IgD-negative memory B cell (primary cell): ENCODE measurements at regions not wholly inside any gene's neighbourhood (a gene's known extent, or its start where the extent isn't known, plus 50 kb on each side); places are given as distances from the start of the nearest gene placed in this dataset.

ENCODE experiments used
- H3K27ac Mint-ChIP-seq, 3 donors: one replicate each; pipeline ENCODE4 v1.8.0; 2020 to 2022; ENCODE audit warnings: mild to moderate bottlenecking in 3 of 3, mixed read lengths in 3 of 3, moderate library complexity in 1 of 3
- H3K27me3 Mint-ChIP-seq: one replicate; pipeline ENCODE4 v1.8.0; 2021; ENCODE audit warnings: mixed read lengths
- H3K36me3 Mint-ChIP-seq: one replicate; pipeline ENCODE4 v1.8.0; 2020; ENCODE audit warnings: mild to moderate bottlenecking, mixed read lengths
- H3K4me1 Mint-ChIP-seq, 3 donors: one replicate each; pipeline ENCODE4 v1.8.0; 2020 to 2022; ENCODE audit warnings: mixed read lengths in 3 of 3, mild to moderate bottlenecking in 1 of 3
- H3K4me3 Mint-ChIP-seq, 4 donors: one replicate each; pipeline ENCODE4 v1.8.0; 2020 to 2022; ENCODE audit warnings: mild to moderate bottlenecking in 4 of 4, mixed read lengths in 4 of 4, moderate library complexity in 3 of 4
- H3K9me3 Mint-ChIP-seq, 3 donors: one replicate each; pipeline ENCODE4 v1.8.0; 2020 to 2021; ENCODE audit warnings: mixed read lengths in 3 of 3, mild to moderate bottlenecking in 1 of 3

GRCh38 chr3:124172283-124172682, 180.4 kb upstream of the ROPN1 start:
- peaks cover 3% of the 10 kb centered on the region for H3K27me3 Mint-ChIP-seq
- H3K27ac Mint-ChIP-seq = no peak overlapping the region
- H3K36me3 Mint-ChIP-seq = no peaks in the 10 kb centered on the region
- no peak overlapping the region for H3K4me3 Mint-ChIP-seq
- no peaks in the 10 kb centered on the region for H3K9me3 Mint-ChIP-seq
- H3K4me1 Mint-ChIP-seq = no peaks in the 10 kb centered on the region

DNA sequence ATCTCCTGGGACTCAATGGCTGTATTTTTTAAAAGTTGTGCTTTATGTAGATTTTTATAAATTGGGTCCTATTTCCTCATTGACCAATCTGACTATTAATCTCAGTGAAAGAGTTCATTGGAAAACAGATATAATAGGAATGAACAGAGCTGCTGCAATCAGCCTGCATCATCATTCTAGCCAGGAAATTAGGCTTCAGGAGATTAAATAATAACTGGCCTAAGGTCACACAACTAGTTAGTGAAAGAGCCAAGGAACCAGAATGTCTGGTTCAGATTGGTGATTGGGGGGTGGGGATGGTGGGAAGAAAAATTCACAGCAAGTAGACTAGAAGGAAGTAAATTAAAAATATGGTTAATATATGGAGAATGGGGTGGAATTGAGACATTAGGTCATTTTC, 180.9 kb upstream of the ROPN1 start:
- Mint-ChIP-seq H3K27me3 (peaks cover 3% of the 10 kb centered on the region), H3K4me3 (no peak overlapping the region), H3K4me1 (no peaks in the 10 kb centered on the region), H3K27ac (peak overlapping the region in 1 of 3 donors; percentile 2), H3K9me3 (no peaks in the 10 kb centered on the region), H3K36me3 (no peaks in the 10 kb centered on the region)

- no peak overlapping the region for H3K27ac Mint-ChIP-seq
- H3K4me3 Mint-ChIP-seq = no peak overlapping the region
- H3K27me3 Mint-ChIP-seq = peaks cover 3% of the 10 kb centered on the region
- H3K9me3 Mint-ChIP-seq = no peaks in the 10 kb centered on the region
- H3K4me1 Mint-ChIP-seq = no peaks in the 10 kb centered on the region
- no peaks in the 10 kb centered on the region for H3K36me3 Mint-ChIP-seq
Observed at GRCh38 chr3:124174476-124174875, 182.6 kb upstream of the ROPN1 start.

- Mint-ChIP-seq H3K27ac (no peak overlapping the region), H3K9me3 (no peaks in the 10 kb centered on the region), H3K36me3 (no peaks in the 10 kb centered on the region), H3K4me1 (no peaks in the 10 kb centered on the region), H3K27me3 (peaks cover 7% of the 10 kb centered on the region), H3K4me3 (no peak overlapping the region)
Observed at GRCh38 chr3:124174910-124175874, 183.3 kb upstream of the ROPN1 start.

- Mint-ChIP-seq H3K27ac (no peak overlapping the region), H3K27me3 (peaks cover 9% of the 10 kb centered on the region), H3K4me1 (no peaks in the 10 kb centered on the region), H3K36me3 (no peaks in the 10 kb centered on the region), H3K9me3 (no peaks in the 10 kb centered on the region), H3K4me3 (no peak overlapping the region)
Observed at GRCh38 chr3:124177071-124177470, 185.1 kb upstream of the ROPN1 start.

DNA sequence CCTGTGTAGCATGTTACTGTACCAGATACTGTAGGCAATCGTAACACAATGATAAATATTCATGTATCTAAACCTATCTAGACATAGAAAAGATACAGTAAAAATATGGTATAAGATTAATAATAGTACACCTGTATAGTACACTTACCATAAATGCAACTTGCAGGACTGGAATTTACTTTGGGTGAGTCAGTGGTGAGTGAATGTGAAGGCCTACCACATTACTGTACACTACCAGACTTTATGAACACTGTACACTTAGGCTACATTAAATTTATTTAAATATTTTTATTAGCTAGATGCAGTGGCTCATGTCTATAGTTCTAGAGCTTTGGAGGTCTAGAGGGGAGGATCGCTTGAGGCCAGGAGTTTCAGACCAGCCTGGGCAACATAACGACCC, 186.6 kb upstream of the ROPN1 start:
- Mint-ChIP-seq H3K27me3 (peaks cover 6% of the 10 kb centered on the region), H3K27ac (no peak overlapping the region), H3K4me1 (no peaks in the 10 kb centered on the region), H3K9me3 (no peaks in the 10 kb centered on the region), H3K4me3 (no peak overlapping the region), H3K36me3 (no peaks in the 10 kb centered on the region)

GRCh38 chr3:124200407-124200806, 208.5 kb upstream of the ROPN1 start:
- Mint-ChIP-seq H3K36me3 (no peaks in the 10 kb centered on the region), H3K9me3 (peaks cover 0 to 2% (median 0%) of the 10 kb centered on the region in 3 donors), H3K4me3 (no peak overlapping the region), H3K4me1 (no peaks in the 10 kb centered on the region), H3K27ac (no peak overlapping the region), H3K27me3 (peaks cover 3% of the 10 kb centered on the region)

GRCh38 chr3:124201226-124201625, 209.3 kb upstream of the ROPN1 start:
- Mint-ChIP-seq H3K9me3 (peaks cover 0 to 2% (median 0%) of the 10 kb centered on the region in 3 donors), H3K4me1 (no peaks in the 10 kb centered on the region), H3K27me3 (peaks cover 3% of the 10 kb centered on the region), H3K27ac (no peak overlapping the region), H3K4me3 (no peak overlapping the region), H3K36me3 (no peaks in the 10 kb centered on the region)

- no peak overlapping the region for H3K27ac Mint-ChIP-seq
- no peaks in the 10 kb centered on the region for H3K36me3 Mint-ChIP-seq
- peaks cover 0 to 2% (median 0%) of the 10 kb centered on the region in 3 donors for H3K9me3 Mint-ChIP-seq
- H3K27me3 Mint-ChIP-seq = peaks cover 3% of the 10 kb centered on the region
- H3K4me3 Mint-ChIP-seq = no peak overlapping the region
- no peaks in the 10 kb centered on the region for H3K4me1 Mint-ChIP-seq
Observed at GRCh38 chr3:124201786-124202185, 209.9 kb upstream of the ROPN1 start.

GRCh38 chr3:124202754-124203153, 210.8 kb upstream of the ROPN1 start:
- H3K27me3 Mint-ChIP-seq = peaks cover 4% of the 10 kb centered on the region
- peaks cover 0 to 2% (median 0%) of the 10 kb centered on the region in 3 donors for H3K9me3 Mint-ChIP-seq
- H3K4me3 Mint-ChIP-seq = no peak overlapping the region
- no peak overlapping the region for H3K27ac Mint-ChIP-seq
- H3K4me1 Mint-ChIP-seq = no peaks in the 10 kb centered on the region
- H3K36me3 Mint-ChIP-seq = no peaks in the 10 kb centered on the region

DNA sequence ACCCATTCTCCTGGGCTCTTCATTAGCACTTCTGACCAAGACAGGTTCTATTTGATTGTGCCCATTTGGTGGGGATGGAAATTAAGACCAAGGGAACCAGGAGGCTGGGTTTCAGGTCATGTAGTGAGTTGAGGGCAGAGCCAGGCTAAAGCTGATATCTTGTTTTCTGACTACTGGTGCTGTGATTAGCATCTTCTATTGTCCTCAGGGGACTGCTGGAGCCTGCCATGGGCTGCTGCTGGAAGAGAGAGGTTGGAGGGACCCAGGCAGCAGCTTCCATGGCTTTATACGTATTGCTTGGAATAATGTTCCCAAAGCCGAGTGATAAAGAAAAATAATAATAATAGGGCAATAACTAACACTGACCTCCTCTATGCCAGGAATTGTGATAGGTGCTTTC, 211.4 kb upstream of the ROPN1 start:
- Mint-ChIP-seq H3K4me3 (no peak overlapping the region), H3K36me3 (no peaks in the 10 kb centered on the region), H3K27me3 (peaks cover 7% of the 10 kb centered on the region)

DNA sequence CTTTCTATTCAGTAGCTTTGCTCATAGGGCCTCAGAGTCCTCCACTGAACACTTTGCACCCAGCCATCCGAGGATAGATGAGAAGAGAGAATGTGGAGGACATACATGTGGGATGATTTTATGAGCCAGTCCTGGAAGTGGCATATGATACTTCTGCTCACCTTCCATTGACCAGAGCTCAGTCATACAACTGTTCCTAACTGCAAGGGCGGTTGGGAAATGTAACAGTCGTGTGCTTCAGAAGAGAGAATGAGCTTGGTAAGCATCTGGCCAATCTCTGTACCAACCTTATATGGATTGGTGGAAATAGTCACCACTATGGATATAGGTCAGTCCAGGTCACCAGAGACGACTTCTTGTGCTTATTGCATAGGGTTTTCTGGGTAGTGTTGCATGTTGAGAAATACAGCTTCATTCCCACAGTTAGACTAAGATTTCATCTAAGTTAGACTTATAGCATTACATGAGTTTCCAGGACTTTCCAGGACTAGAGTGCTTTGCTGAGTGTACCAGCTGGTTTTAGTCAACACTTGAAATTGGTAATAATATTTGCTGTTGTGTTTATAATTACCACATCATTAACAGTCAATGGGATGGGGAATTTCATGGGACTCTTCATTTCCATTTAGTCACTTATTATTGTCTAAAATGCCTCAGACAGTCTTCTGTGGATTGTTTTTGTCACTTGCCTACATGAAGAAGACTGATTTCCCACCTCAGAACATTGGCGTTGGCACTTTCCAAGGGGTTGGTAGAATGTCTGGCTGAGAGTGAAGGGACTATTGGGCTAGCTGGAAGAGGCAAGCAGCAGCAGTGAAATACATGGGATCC, 214.5 kb upstream of the ROPN1 start:
- H3K4me1 Mint-ChIP-seq = no peaks in the 10 kb centered on the region
- H3K27ac Mint-ChIP-seq = no peak overlapping the region
- H3K27me3 Mint-ChIP-seq = peaks cover 4% of the 10 kb centered on the region
- H3K36me3 Mint-ChIP-seq = no peaks in the 10 kb centered on the region
- H3K4me3 Mint-ChIP-seq = no peak overlapping the region
- H3K9me3 Mint-ChIP-seq = no peaks in the 10 kb centered on the region

More for the DNA sequence above, 211.4 kb upstream of the ROPN1 start:
- H3K9me3 Mint-ChIP-seq = peaks cover 0 to 2% (median 0%) of the 10 kb centered on the region in 3 donors
- no peak overlapping the region for H3K27ac Mint-ChIP-seq
- no peaks in the 10 kb centered on the region for H3K4me1 Mint-ChIP-seq

- no peak overlapping the region for H3K27ac Mint-ChIP-seq
- H3K27me3 Mint-ChIP-seq = peaks cover 4% of the 10 kb centered on the region
- no peak overlapping the region for H3K4me3 Mint-ChIP-seq
- no peaks in the 10 kb centered on the region for H3K9me3 Mint-ChIP-seq
- H3K4me1 Mint-ChIP-seq = no peaks in the 10 kb centered on the region
- no peaks in the 10 kb centered on the region for H3K36me3 Mint-ChIP-seq
Observed at GRCh38 chr3:124207077-124207476, 215.2 kb upstream of the ROPN1 start.

GRCh38 chr3:124207873-124208485, 216.1 kb upstream of the ROPN1 start:
- Mint-ChIP-seq H3K4me3 (no peak overlapping the region), H3K4me1 (no peaks in the 10 kb centered on the region), H3K36me3 (no peaks in the 10 kb centered on the region), H3K27me3 (peaks cover 4% of the 10 kb centered on the region), H3K27ac (peak overlapping the region in 1 of 3 donors; percentile 28), H3K9me3 (no peaks in the 10 kb centered on the region)

GRCh38 chr3:124209426-124209825, 217.5 kb upstream of the ROPN1 start:
- no peaks in the 10 kb centered on the region for H3K4me1 Mint-ChIP-seq
- no peak overlapping the region for H3K27ac Mint-ChIP-seq
- no peaks in the 10 kb centered on the region for H3K36me3 Mint-ChIP-seq
- H3K4me3 Mint-ChIP-seq = no peak overlapping the region
- peaks cover 4% of the 10 kb centered on the region for H3K27me3 Mint-ChIP-seq
- H3K9me3 Mint-ChIP-seq = no peaks in the 10 kb centered on the region
